ENCODE measurements at regions not wholly inside any gene's neighbourhood (a gene's known extent, or its start where the extent isn't known, plus 50 kb on each side); places are given as distances from the start of the nearest gene placed in this dataset.

- TF ChIP-seq CTCF (IDR thresholded peaks at IDR 0.05; ENCODE audit: low read length) (no peak), EZH2phosphoT487 (IDR thresholded peaks at IDR 0.05; ENCODE audit: low read length) (no peak)
Measured at GRCh38 chr2:60028849-60029565, 524.4 kb downstream of the BCL11A start.

All from MM.1S (cell line).